ENCODE measurements at regions not wholly inside any gene's neighbourhood (a gene's known extent, or its start where the extent isn't known, plus 50 kb on each side); places are given as distances from the start of the nearest gene placed in this dataset.

GRCh38 chr3:160169139-160169976 is 55.9 kb upstream of the C3orf80 start:
- TF ChIP-seq CTCF (IDR thresholded peaks at IDR 0.05; ENCODE audit: low read depth, low read length) = no peak
- no peak for TF ChIP-seq MAX (IDR thresholded peaks at IDR 0.05; ENCODE audit: low read depth, low read length)
- no peak for TF ChIP-seq POLR2A (IDR thresholded peaks at IDR 0.05; ENCODE audit: extremely low read depth, insufficient read length)
- no peak overlapping the region for H3K4me3 ChIP-seq (ENCODE audit: low read depth, low read length)
- no peak for DNase-seq (ENCODE audit: low read depth)

GRCh38 chr3:160170409-160171370 is 54.5 kb upstream of the C3orf80 start:
- no peak overlapping the region for H3K4me3 ChIP-seq (ENCODE audit: low read depth, low read length)
- TF ChIP-seq POLR2A (IDR thresholded peaks at IDR 0.05; ENCODE audit: extremely low read depth, insufficient read length) (no peak), CTCF (IDR thresholded peaks at IDR 0.05; ENCODE audit: low read depth, low read length) (no peak), MAX (IDR thresholded peaks at IDR 0.05; ENCODE audit: low read depth, low read length) (no peak), MYC (IDR thresholded peaks at IDR 0.05; ENCODE audit: low read depth, low read length) (no peak)
- no peak for DNase-seq (ENCODE audit: low read depth)

GRCh38 chr3:160171813-160172212 is 53.4 kb upstream of the C3orf80 start:
- TF ChIP-seq MYC (IDR thresholded peaks at IDR 0.05; ENCODE audit: low read depth, low read length) = no peak
- TF ChIP-seq POLR2A (IDR thresholded peaks at IDR 0.05; ENCODE audit: extremely low read depth, insufficient read length) = no peak
- no peak for TF ChIP-seq CTCF (IDR thresholded peaks at IDR 0.05; ENCODE audit: low read depth, low read length)
- no peak for TF ChIP-seq MAX (IDR thresholded peaks at IDR 0.05; ENCODE audit: low read depth, low read length)
- no peak overlapping the region for H3K4me3 ChIP-seq (ENCODE audit: low read depth, low read length)
- no peak for DNase-seq (ENCODE audit: low read depth)

- DNase-seq (ENCODE audit: low read depth) = no peak
- no peak for TF ChIP-seq MAX (IDR thresholded peaks at IDR 0.05; ENCODE audit: low read depth, low read length)
- TF ChIP-seq CTCF (IDR thresholded peaks at IDR 0.05; ENCODE audit: low read depth, low read length) = no peak
- no peak for TF ChIP-seq MYC (IDR thresholded peaks at IDR 0.05; ENCODE audit: low read depth, low read length)
- TF ChIP-seq POLR2A (IDR thresholded peaks at IDR 0.05; ENCODE audit: extremely low read depth, insufficient read length) = no peak
- no peak overlapping the region for H3K4me3 ChIP-seq (ENCODE audit: low read depth, low read length)
Observed at GRCh38 chr3:160174621-160175020, 50.6 kb upstream of the C3orf80 start.
